Ovary (tissue), 3 donors: ENCODE measurements at regions not wholly inside any gene's neighbourhood (a gene's known extent, or its start where the extent isn't known, plus 50 kb on each side); places are given as distances from the start of the nearest gene placed in this dataset.

Source experiments
- CTCF ChIP-seq, 3 donors: fragments of 450-650 bp in 2 of 3; fragments of 200-600 bp in 1 of 3; IDR thresholded peaks; one replicate each; pipeline versions ENCODE4 v1.5.1 to v1.8.0; 2016 to 2022; ENCODE audit warnings: antibody characterized with exemption in 3 of 3, mild to moderate bottlenecking in 1 of 3
- EP300 ChIP-seq: sonication (generic); formaldehyde crosslinking; IDR thresholded peaks from one replicate; pipeline ENCODE4 v1.6.1; 2017; ENCODE audit warnings: antibody characterized with exemption
- POLR2A ChIP-seq: fragments of 450-650 bp; IDR thresholded peaks from one replicate; pipeline ENCODE4 v1.6.1; 2017; ENCODE audit warnings: antibody characterized with exemption, mild to moderate bottlenecking, moderate library complexity
- donor health status: DM: no; HTN: no; CAD: no.

GRCh38 chr10:84863675-84864074, 535.3 kb downstream of the CCSER2 start:
- TF ChIP-seq CTCF (IDR thresholded peaks at IDR 0.05) (no peak), POLR2A (no peak), EP300 (no peak)
